GM12878 (cell line): ENCODE measurements at regions not wholly inside any gene's neighbourhood (a gene's known extent, or its start where the extent isn't known, plus 50 kb on each side); places are given as distances from the start of the nearest gene placed in this dataset.

Source experiments
- ATAC-seq: fragments of 200-7000 bp; cut with Tn5 transposase; 3 replicates; pipeline ENCODE4 v1.9.1; 2020; ENCODE audit warnings: mild to moderate bottlenecking, moderate library complexity
- BruUV-seq: library from RNA; stranded (reverse); fragments of 400-500 nt; replicated peaks from 2 replicates; lab custom pipeline; 2021; lab: Mats Ljungman, UMichigan
- CTCF ChIA-PET: fragments of 300-600 bp; sonication (Branson Sonifier 250); formaldehyde crosslinking; extraction: SDS; loops from one replicate; lab custom pipeline; 2021; ENCODE audit warnings: inconsistent platforms; lab: Yijun Ruan, JAX
- POLR2A ChIA-PET: fragments of 350-600 bp; formaldehyde crosslinking; extraction: SDS; loops from one replicate; lab custom pipeline; 2021; ENCODE audit warnings: inconsistent platforms; lab: Charles Lee
- RAD21 ChIA-PET: fragments of 300-600 bp; sonication (Branson Sonifier 250); formaldehyde crosslinking; loops from one replicate; lab custom pipeline; 2023; ENCODE audit warnings: antibody characterized with exemption; ENCODE audit not compliant: unreplicated experiment; lab: Charles Lee
- SMC1A ChIA-PET: fragments of 300-600 bp; sonication (Branson Sonifier 250); formaldehyde crosslinking; loops from one replicate; lab custom pipeline; 2023; ENCODE audit not compliant: unreplicated experiment, uncharacterized antibody; lab: Charles Lee
- DNase-seq: peaks from one replicate; pipeline ENCODE4 v3.0.0-alpha.2; 2011; ENCODE audit warnings: low read depth, low spot score
- FAIRE-seq: peaks from 3 replicates; lab custom pipeline; 2011; peaks lifted over from hg19 to GRCh38; lab: Jason Lieb, UNC
- H2AFZ ChIP-seq: 2 replicates; pipeline ENCODE4 v1.6.0; 2011; ENCODE audit warnings: low read depth, low read length, control low read depth; ENCODE audit not compliant: control insufficient read depth
- H3K27ac ChIP-seq: 2 replicates; pipeline ENCODE4 v1.5.1; 2011; ENCODE audit warnings: control low read depth; ENCODE audit not compliant: control insufficient read depth, insufficient read depth
- H3K27me3 ChIP-seq, 2 experiments: replicated peaks in 1 of 2; 2 replicates each; pipeline versions ENCODE4 v1.6.0 to v1.6.1; 2011; ENCODE audit warnings: low read length in 1 of 2; ENCODE audit not compliant: control insufficient read depth in 2 of 2, insufficient read depth in 2 of 2
- H3K36me3 ChIP-seq, 2 experiments: 2 replicates each; pipeline ENCODE4 v1.5.1; 2011; ENCODE audit warnings: low read length in 1 of 2; ENCODE audit not compliant: control insufficient read depth in 2 of 2, insufficient read depth in 2 of 2
- H3K4me1 ChIP-seq: 2 replicates; pipeline ENCODE4 v1.6.1; 2011; ENCODE audit warnings: mild to moderate bottlenecking, low read length, moderate library complexity, mixed read lengths; ENCODE audit not compliant: control insufficient read depth, insufficient read depth
- H3K4me2 ChIP-seq: 2 replicates; pipeline ENCODE4 v1.6.0; 2011; ENCODE audit warnings: control low read depth; ENCODE audit not compliant: control insufficient read depth, insufficient read depth
- H3K4me3 ChIP-seq: fragments of 200-600 bp; sonication (generic); 2 replicates; pipeline ENCODE4 v1.5.1; 2016
- H3K79me2 ChIP-seq: 2 replicates; pipeline ENCODE4 v1.6.0; 2011; ENCODE audit warnings: low read length; ENCODE audit not compliant: control insufficient read depth, insufficient read depth
- H3K9ac ChIP-seq: 2 replicates; pipeline ENCODE4 v1.8.0; 2011; ENCODE audit warnings: low read length, control low read depth, mixed read lengths; ENCODE audit not compliant: control insufficient read depth, insufficient read depth
- H3K9me3 ChIP-seq: replicated peaks from 3 replicates; pipeline ENCODE4 v1.5.1; 2011; ENCODE audit warnings: mild to moderate bottlenecking, low read length; ENCODE audit not compliant: control insufficient read depth, insufficient read depth
- H4K20me1 ChIP-seq: 2 replicates; pipeline ENCODE4 v1.6.0; 2011; ENCODE audit not compliant: control insufficient read depth, insufficient read depth
- CBFB ChIP-seq: IDR thresholded peaks from 2 replicates; pipeline ENCODE4 v1.6.1; 2016; ENCODE audit warnings: antibody characterized with exemption, low read depth
- CEBPB ChIP-seq, 2 experiments: fragments of 150-350 bp in 1 of 2; IDR thresholded peaks; 2 replicates each; pipeline ENCODE4 v1.6.1; 2012 to 2014; ENCODE audit warnings: low read depth in 2 of 2, low read length in 2 of 2, borderline replicate concordance in 1 of 2, inconsistent platforms in 1 of 2
- CHD2 ChIP-seq: IDR thresholded peaks from 2 replicates; pipeline ENCODE4 v1.6.1; 2011; ENCODE audit warnings: low read depth, low read length, improper control_type of control experiment, borderline replicate concordance
- HCFC1 ChIP-seq: fragments of 150-350 bp; IDR thresholded peaks from 2 replicates; pipeline ENCODE4 v1.6.1; 2014; ENCODE audit warnings: low read length
- IRF4 ChIP-seq: IDR thresholded peaks from 2 replicates; pipeline ENCODE4 v1.6.1; 2011; ENCODE audit warnings: low read depth, low read length
- JUNB ChIP-seq: IDR thresholded peaks from 2 replicates; pipeline ENCODE4 v1.6.1; 2016; ENCODE audit warnings: antibody characterized with exemption, mild to moderate bottlenecking
- MXI1 ChIP-seq: fragments of 150-350 bp; IDR thresholded peaks from 2 replicates; pipeline ENCODE4 v1.6.1; 2011; ENCODE audit warnings: low read depth, mild to moderate bottlenecking, inconsistent platforms, low read length, improper control_type of control experiment
- NBN ChIP-seq: fragments of 450-650 bp; IDR thresholded peaks from 2 replicates; pipeline ENCODE4 v1.6.1; 2016
- NFXL1 ChIP-seq: fragments of 450-650 bp; IDR thresholded peaks from 2 replicates; pipeline ENCODE4 v1.6.1; 2017; ENCODE audit warnings: antibody characterized with exemption, mild to moderate bottlenecking, borderline replicate concordance
- PAX8 ChIP-seq: fragments of 450-650 bp; IDR thresholded peaks from 2 replicates; pipeline ENCODE4 v1.6.1; 2017; ENCODE audit warnings: mild to moderate bottlenecking, moderate library complexity
- RAD51 ChIP-seq: fragments of 450-650 bp; IDR thresholded peaks from 2 replicates; pipeline ENCODE4 v1.6.1; 2016; ENCODE audit warnings: moderate library complexity, mild to moderate bottlenecking, inconsistent platforms
- RB1 ChIP-seq: fragments of 450-650 bp; formaldehyde crosslinking; IDR thresholded peaks from 2 replicates; pipeline ENCODE4 v1.6.1; 2017; ENCODE audit warnings: mild to moderate bottlenecking, borderline replicate concordance
- RFX5 ChIP-seq: IDR thresholded peaks from 2 replicates; pipeline ENCODE4 v1.6.1; 2011; ENCODE audit warnings: low read depth, low read length, improper control_type of control experiment
- ZNF217 ChIP-seq: fragments of 450-650 bp; IDR thresholded peaks from 2 replicates; pipeline ENCODE4 v1.6.1; 2017; ENCODE audit warnings: antibody characterized with exemption, mild to moderate bottlenecking
- ZSCAN29 ChIP-seq: fragments of 450-650 bp; IDR thresholded peaks from 2 replicates; pipeline ENCODE4 v1.6.1; 2017; ENCODE audit warnings: mild to moderate bottlenecking, moderate library complexity
- WGBS: methylation state at CpG from one replicate; pipeline ENCODE4 v1.1.6; 2016; ENCODE audit warnings: low lambda C conversion rate; ENCODE audit not compliant: insufficient replicate concordance, insufficient coverage; ENCODE audit errors: missing lambda C conversion rate; 5-methylcytosine and 5-hydroxymethylcytosine counted together
- in situ Hi-C: fragments of 300-500 bp; cut with MboI; formaldehyde crosslinking; loops from 9 replicates; pipeline ENCODE4 v1.14.3; 2018; ENCODE audit warnings: mixed read lengths
- intact Hi-C: fragments of 100-400 bp; cut with micrococcal nuclease; formaldehyde crosslinking; loops from one replicate; pipeline ENCODE4 v1.14.2; 2022; ENCODE audit not compliant: unreplicated experiment
- TF ChIP-seq, protein P1 (sequence below): fragments of 450-650 bp; IDR thresholded peaks from 2 replicates; pipeline ENCODE4 v1.6.1; 2017; ENCODE audit warnings: antibody characterized with exemption, mild to moderate bottlenecking, moderate library complexity

DNA sequence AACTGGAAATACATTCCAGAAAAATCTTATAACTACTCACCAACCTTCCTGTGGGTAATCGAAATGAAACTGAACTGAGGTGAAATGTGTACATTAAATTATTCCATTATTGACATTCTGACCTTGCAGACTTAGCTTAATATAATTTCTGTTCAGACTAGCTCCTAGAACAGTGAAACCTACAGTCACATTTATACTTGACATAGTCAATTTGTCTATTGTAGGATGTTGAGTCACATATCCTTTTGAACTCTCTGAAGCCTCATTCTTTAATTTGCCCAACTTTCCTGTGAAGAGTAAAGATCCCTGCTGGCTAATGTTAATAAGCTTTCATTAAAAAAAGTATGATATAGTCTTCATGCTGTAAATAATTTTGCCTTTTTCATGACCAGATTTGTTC is 92.0 kb upstream of the SCEL start:
- no peak overlapping the region for H3K27ac ChIP-seq
- ChIA-PET SMC1A (interaction anchor here (0.9 to 2.5 kb wide), 10 partner anchors 9 to 49 kb away, joined by 3 to 13 read pairs (median 4); no protein-coding TSS in a partner anchor), RAD21 (interaction anchor here (1.2 to 2.1 kb wide), 3 partner anchors 35 to 145 kb away, joined by 3 to 5 read pairs (median 4); no protein-coding TSS in a partner anchor), CTCF (interaction anchor here (0.6 to 1.7 kb wide), 4 partner anchors 8 to 113 kb away, joined by 3 to 5 read pairs (median 4); no protein-coding TSS in a partner anchor), POLR2A (interaction anchor here (0.6 to 1.9 kb wide), 2 partner anchors 8 to 304 kb away, joined by 3 to 7 read pairs; no protein-coding TSS in a partner anchor)
- WGBS: 10% methylated on average over 1 of the region's 1 CpG
- no peak overlapping the region for H3K4me3 ChIP-seq
- no peak overlapping the region for H2AFZ ChIP-seq
- no peaks in the 10 kb centered on the region; the same call in 2 of the 3 replicates for H3K9me3 ChIP-seq
- in situ Hi-C loops: no loop called here
- H3K79me2 ChIP-seq: no peaks in the 10 kb centered on the region
- FAIRE-seq (no peak), DNase-seq (no peak)
- intact Hi-C loops: no loop called here
- no peaks in the 10 kb centered on the region for H4K20me1 ChIP-seq
- no peak overlapping the region for H3K4me2 ChIP-seq
- H3K4me1 ChIP-seq: no peaks in the 10 kb centered on the region; the same call in 1 of the 2 replicates
- H3K9ac ChIP-seq: no peak overlapping the region
- H3K36me3 ChIP-seq: no peaks in the 10 kb centered on the region
- BruUV-seq: no TSS peak
- no peaks in the 10 kb centered on the region for H3K27me3 ChIP-seq
- TF ChIP-seq RFX5 (no peak), RAD51 (no peak), NBN (no peak), NFXL1 (no peak), CEBPB (IDR thresholded peaks at IDR 0.05; ENCODE audit: borderline replicate concordance in 1 of 2, low read depth in 2 of 2, low read length in 2 of 2) (no peak), JUNB (no peak)
- TF ChIP-seq, all 136 proteins: peak for 0
- no peak for ATAC-seq

DNA sequence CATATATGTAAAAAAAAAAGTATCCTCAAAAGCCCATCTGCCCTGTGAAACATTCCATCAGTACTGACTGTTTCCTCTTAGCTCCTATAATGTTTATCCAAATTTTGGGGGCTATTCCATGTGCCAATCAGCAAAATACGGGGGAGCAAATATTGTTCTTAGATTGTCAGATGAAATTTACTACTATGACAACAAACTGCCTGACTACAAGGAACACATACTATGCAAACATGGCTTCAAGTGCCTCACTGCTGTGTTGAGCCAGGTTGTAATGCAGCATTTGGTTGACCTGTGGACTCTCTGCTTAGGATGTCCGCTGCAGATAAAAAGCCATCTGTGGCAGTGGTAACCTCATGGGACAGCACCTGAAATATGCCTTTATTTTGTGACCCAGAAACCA is 98.2 kb upstream of the SCEL start:
- intact Hi-C loops: no loop called here
- Histone ChIP-seq H3K4me3 (no peak overlapping the region), H3K36me3 (no peaks in the 10 kb centered on the region), H3K79me2 (no peaks in the 10 kb centered on the region; the same call in 1 of the 2 replicates), H3K4me1 (no peaks in the 10 kb centered on the region), H3K9ac (no peak overlapping the region), H4K20me1 (no peaks in the 10 kb centered on the region), H3K27ac (no peak overlapping the region), H3K9me3 (no peaks in the 10 kb centered on the region; the same call in 1 of the 3 replicates), H2AFZ (no peak overlapping the region), H3K27me3 (no peaks in the 10 kb centered on the region), H3K4me2 (no peak overlapping the region)
- in situ Hi-C loops: no loop called here
- ChIA-PET RAD21 (interaction anchor here (1.4 kb wide), 1 partner anchor 11 kb away, joined by 3 read pairs; no protein-coding TSS in a partner anchor), CTCF (no interaction called here), POLR2A (no interaction called here), SMC1A (interaction anchor here (0.6 kb wide), 1 partner anchor 146 kb away, joined by 3 read pairs; no protein-coding TSS in a partner anchor)
- DNase-seq (no peak), FAIRE-seq (no peak), ATAC-seq (no peak)
- 95% methylated on average over 2 of the region's 2 CpGs for WGBS
- no TSS peak for BruUV-seq
- TF ChIP-seq, protein P1, sequence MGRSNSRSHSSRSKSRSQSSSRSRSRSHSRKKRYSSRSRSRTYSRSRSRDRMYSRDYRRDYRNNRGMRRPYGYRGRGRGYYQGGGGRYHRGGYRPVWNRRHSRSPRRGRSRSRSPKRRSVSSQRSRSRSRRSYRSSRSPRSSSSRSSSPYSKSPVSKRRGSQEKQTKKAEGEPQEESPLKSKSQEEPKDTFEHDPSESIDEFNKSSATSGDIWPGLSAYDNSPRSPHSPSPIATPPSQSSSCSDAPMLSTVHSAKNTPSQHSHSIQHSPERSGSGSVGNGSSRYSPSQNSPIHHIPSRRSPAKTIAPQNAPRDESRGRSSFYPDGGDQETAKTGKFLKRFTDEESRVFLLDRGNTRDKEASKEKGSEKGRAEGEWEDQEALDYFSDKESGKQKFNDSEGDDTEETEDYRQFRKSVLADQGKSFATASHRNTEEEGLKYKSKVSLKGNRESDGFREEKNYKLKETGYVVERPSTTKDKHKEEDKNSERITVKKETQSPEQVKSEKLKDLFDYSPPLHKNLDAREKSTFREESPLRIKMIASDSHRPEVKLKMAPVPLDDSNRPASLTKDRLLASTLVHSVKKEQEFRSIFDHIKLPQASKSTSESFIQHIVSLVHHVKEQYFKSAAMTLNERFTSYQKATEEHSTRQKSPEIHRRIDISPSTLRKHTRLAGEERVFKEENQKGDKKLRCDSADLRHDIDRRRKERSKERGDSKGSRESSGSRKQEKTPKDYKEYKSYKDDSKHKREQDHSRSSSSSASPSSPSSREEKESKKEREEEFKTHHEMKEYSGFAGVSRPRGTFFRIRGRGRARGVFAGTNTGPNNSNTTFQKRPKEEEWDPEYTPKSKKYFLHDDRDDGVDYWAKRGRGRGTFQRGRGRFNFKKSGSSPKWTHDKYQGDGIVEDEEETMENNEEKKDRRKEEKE: no peak
- TF ChIP-seq PAX8 (no peak), ZSCAN29 (no peak), MXI1 (no peak), ZNF217 (no peak), IRF4 (no peak), HCFC1 (no peak), RB1 (no peak), CHD2 (no peak), CBFB (no peak)
